OCI-LY1 (cell line): ENCODE measurements at regions not wholly inside any gene's neighbourhood (a gene's known extent, or its start where the extent isn't known, plus 50 kb on each side); places are given as distances from the start of the nearest gene placed in this dataset.

Source experiments
- H2AFZ ChIP-seq: fragments of 200-600 bp; sonication (generic), shearing (Covaris generic); 2 replicates; pipeline ENCODE4 v1.6.0; 2014; ENCODE audit warnings: antibody characterized with exemption, mild to moderate bottlenecking, low read length
- H3F3A ChIP-seq: fragments of 200-600 bp; sonication (generic), shearing (Covaris generic); 2 replicates; pipeline ENCODE4 v1.6.0; 2014; ENCODE audit warnings: mild to moderate bottlenecking, antibody characterized with exemption, low read length, moderate library complexity; ENCODE audit not compliant: insufficient read depth
- H3K27ac ChIP-seq: fragments of 200-600 bp; sonication (generic); 2 replicates; pipeline ENCODE4 v1.5.1; 2014; ENCODE audit warnings: low read length, mixed run types, mild to moderate bottlenecking, low read depth; ENCODE audit not compliant: poor library complexity, severe bottlenecking
- H3K27me3 ChIP-seq: fragments of 200-600 bp; sonication (generic); 2 replicates; pipeline ENCODE4 v1.6.0; 2014; ENCODE audit warnings: antibody characterized with exemption, mild to moderate bottlenecking, low read length, moderate library complexity; ENCODE audit not compliant: insufficient read depth
- H3K36me3 ChIP-seq: fragments of 200-600 bp; sonication (generic); 2 replicates; pipeline ENCODE4 v1.6.1; 2014; ENCODE audit warnings: mild to moderate bottlenecking, antibody characterized with exemption, low read length, moderate library complexity, mixed read lengths; ENCODE audit not compliant: insufficient read depth
- H3K4me1 ChIP-seq: fragments of 200-600 bp; sonication (generic); 2 replicates; pipeline ENCODE4 v1.5.1; 2014; ENCODE audit warnings: mild to moderate bottlenecking, low read length, moderate library complexity; ENCODE audit not compliant: insufficient read depth, severe bottlenecking
- H3K4me2 ChIP-seq: fragments of 200-600 bp; sonication (generic), shearing (Covaris generic); 2 replicates; pipeline ENCODE4 v1.6.1; 2014; ENCODE audit warnings: low read length
- H3K4me3 ChIP-seq: fragments of 200-600 bp; sonication (generic); 2 replicates; pipeline ENCODE4 v1.5.1; 2014; ENCODE audit warnings: low read length, low read depth, mild to moderate bottlenecking, mixed read lengths; ENCODE audit not compliant: poor library complexity, severe bottlenecking
- H3K79me2 ChIP-seq: fragments of 200-600 bp; shearing (Covaris generic); 2 replicates; pipeline ENCODE4 v1.6.1; 2016; ENCODE audit warnings: mixed run types, low read length, mixed read lengths; ENCODE audit not compliant: insufficient read depth
- H3K9ac ChIP-seq: fragments of 200-600 bp; sonication (generic), shearing (Covaris generic); 2 replicates; pipeline ENCODE4 v1.6.1; 2014; ENCODE audit warnings: mild to moderate bottlenecking, low read length, mixed read lengths
- H3K9me2 ChIP-seq: fragments of 200-600 bp; sonication (generic), shearing (Covaris generic); 2 replicates; pipeline ENCODE4 v1.6.1; 2014; ENCODE audit warnings: low read depth, mild to moderate bottlenecking, low read length, mixed read lengths
- H3K9me3 ChIP-seq: fragments of 200-600 bp; shearing (Covaris generic); 2 replicates; pipeline ENCODE4 v1.6.1; 2014; ENCODE audit warnings: low read length, mixed read lengths
- H4K20me1 ChIP-seq: fragments of 200-600 bp; sonication (generic), shearing (Covaris generic); 2 replicates; pipeline ENCODE4 v1.6.0; 2016; ENCODE audit warnings: mild to moderate bottlenecking, low read length; ENCODE audit not compliant: insufficient read depth
- CTCF ChIP-seq: fragments of 200-600 bp; sonication (generic), shearing (Covaris generic); IDR thresholded peaks from 2 replicates; pipeline ENCODE4 v1.5.1; 2017; ENCODE audit warnings: mild to moderate bottlenecking, antibody characterized with exemption, low read length, moderate library complexity, mixed read lengths
- EZH2 ChIP-seq: fragments of 200-600 bp; sonication (generic), shearing (Covaris generic); IDR thresholded peaks from 2 replicates; pipeline ENCODE4 v1.8.0; 2017; ENCODE audit warnings: borderline replicate concordance, mixed run types, mild to moderate bottlenecking, antibody characterized with exemption, low read length, moderate library complexity, mixed read lengths

GRCh38 chr17:77856551-77857305 is 101.8 kb upstream of the TNRC6C start:
- H4K20me1 ChIP-seq = no peaks in the 10 kb centered on the region
- no peaks in the 10 kb centered on the region for H3K36me3 ChIP-seq
- no peak overlapping the region for H3K9ac ChIP-seq
- H3K4me2 ChIP-seq = no peak overlapping the region
- no peaks in the 10 kb centered on the region for H3K79me2 ChIP-seq
- H3K9me2 ChIP-seq = no peaks in the 10 kb centered on the region
- no peak overlapping the region for H3K4me3 ChIP-seq
- no peaks in the 10 kb centered on the region for H3K9me3 ChIP-seq
- no peak overlapping the region for H3K27ac ChIP-seq
- H2AFZ ChIP-seq = no peak overlapping the region
- H3F3A ChIP-seq = no peaks in the 10 kb centered on the region
- peaks cover 11% of the 10 kb centered on the region for H3K27me3 ChIP-seq
- TF ChIP-seq CTCF = no peak
- no peak for TF ChIP-seq EZH2
- H3K4me1 ChIP-seq = no peaks in the 10 kb centered on the region

GRCh38 chr17:77857306-77857555 is 101.3 kb upstream of the TNRC6C start:
- TF ChIP-seq CTCF = no peak
- Histone ChIP-seq H3K36me3 (no peaks in the 10 kb centered on the region), H3K4me1 (no peaks in the 10 kb centered on the region), H3K27ac (no peak overlapping the region), H3K79me2 (no peaks in the 10 kb centered on the region), H3K9me2 (no peaks in the 10 kb centered on the region), H3K27me3 (peaks cover 11% of the 10 kb centered on the region), H3F3A (no peaks in the 10 kb centered on the region), H3K4me3 (no peak overlapping the region), H3K4me2 (no peak overlapping the region), H2AFZ (no peak overlapping the region), H3K9me3 (no peaks in the 10 kb centered on the region), H4K20me1 (no peaks in the 10 kb centered on the region), H3K9ac (no peak overlapping the region)

GRCh38 chr17:77857613-77858012 is 100.9 kb upstream of the TNRC6C start:
- Histone ChIP-seq H3K27ac (no peak overlapping the region), H3K4me2 (no peak overlapping the region), H3K9me2 (no peaks in the 10 kb centered on the region), H3K9ac (no peak overlapping the region), H3K36me3 (no peaks in the 10 kb centered on the region), H3K4me1 (no peaks in the 10 kb centered on the region), H4K20me1 (no peaks in the 10 kb centered on the region), H3K9me3 (no peaks in the 10 kb centered on the region), H3K27me3 (peaks cover 11% of the 10 kb centered on the region), H3K4me3 (no peak overlapping the region), H2AFZ (no peak overlapping the region), H3K79me2 (no peaks in the 10 kb centered on the region), H3F3A (no peaks in the 10 kb centered on the region)
- no peak for TF ChIP-seq EZH2
- no peak for TF ChIP-seq CTCF
